ENCODE measurements at regions not wholly inside any gene's neighbourhood (a gene's known extent, or its start where the extent isn't known, plus 50 kb on each side); places are given as distances from the start of the nearest gene placed in this dataset.

DNA sequence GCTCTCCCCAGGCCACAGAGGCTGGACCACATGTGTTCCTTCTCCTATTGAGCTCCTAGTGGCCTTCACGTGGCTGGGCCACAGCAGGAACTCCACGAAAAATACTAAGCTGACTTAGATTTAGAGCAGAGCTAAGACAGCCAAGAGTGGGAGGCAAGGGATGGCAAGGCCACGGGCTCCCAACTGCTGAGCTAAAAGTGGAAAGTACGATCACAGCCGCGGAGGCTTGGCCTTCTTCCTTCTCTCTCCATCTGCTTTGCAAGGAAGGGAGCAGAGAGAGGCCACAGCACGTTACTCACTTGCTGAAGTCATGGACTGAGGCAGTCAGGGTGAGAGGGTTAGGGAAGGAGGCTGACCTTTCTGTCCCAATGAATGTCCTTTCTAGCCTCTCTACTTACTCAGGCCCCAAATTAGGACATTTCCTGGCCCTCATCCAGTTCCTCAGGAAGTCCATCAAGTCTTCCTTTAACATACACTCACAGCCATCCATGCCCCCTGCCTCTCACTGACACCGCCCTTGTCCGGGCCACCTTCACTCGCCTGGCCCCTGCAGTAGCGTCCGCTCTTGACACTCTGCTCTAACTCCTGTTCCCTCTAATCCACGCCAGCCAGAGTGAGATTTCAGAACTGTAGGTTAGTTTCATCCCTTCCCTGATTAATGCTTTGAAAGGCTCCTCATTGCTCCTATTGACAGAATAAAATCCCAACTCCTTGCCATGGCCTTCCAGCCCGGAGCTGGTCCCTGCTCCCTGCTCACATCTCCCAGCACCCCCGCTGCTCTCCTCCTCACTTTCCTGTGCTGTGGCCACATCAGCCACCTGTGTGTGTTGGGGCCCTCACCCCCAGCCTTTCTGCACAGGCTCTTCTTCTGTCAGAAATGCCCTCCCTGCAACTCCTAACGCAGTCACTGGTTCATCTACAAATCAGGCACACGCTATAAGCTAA, 204.2 kb downstream of the CYP26B1 start:
- H3K9me1 ChIP-seq (ENCODE audit: control insufficient read depth, insufficient read depth, low read length) = no peaks in the 10 kb centered on the region
- TF ChIP-seq ZBTB9 (CRISPR knock-in tag; IDR thresholded peaks at IDR 0.05) (peak; percentile 73; the same call in 1 of the 2 replicates), HSF4 (CRISPR knock-in tag; IDR thresholded peaks at IDR 0.05; ENCODE audit: borderline replicate concordance) (no peak)
- no peaks in the 10 kb centered on the region for H3K79me2 ChIP-seq (ENCODE audit: control insufficient read depth, insufficient read depth, low read length)
- FAIRE-seq (no peak), DNase-seq (ENCODE audit: extremely low read depth in 1 of 4, low spot score in 3 of 4) (no peak), ATAC-seq (no peak)
- BruUV-seq (replicated peaks) = no TSS peak
- no peak overlapping the region for H3K4me2 ChIP-seq (ENCODE audit: insufficient read depth, low read length)
- H2AFZ ChIP-seq (ENCODE audit: low read depth, low read length) = no peak overlapping the region
- H3K27me3 ChIP-seq (ENCODE audit: control insufficient read depth in 2 of 2, insufficient read depth in 2 of 2, low read length in 2 of 2) = peaks cover 9 to 39% of the 10 kb centered on the region in 2 experiments; a peak in 3 of 5 replicates
- no peaks in the 10 kb centered on the region for H3K36me3 ChIP-seq (ENCODE audit: control insufficient read depth, insufficient read depth, low read length)
- ChIA-PET CTCF (ENCODE audit: low intra/inter-chr PET ratio) (no interaction called here), POLR2A (interaction anchor here (0.6 kb wide), 1 partner anchor 9 kb away, joined by 3 read pairs; no protein-coding TSS in a partner anchor)
- H4K20me1 ChIP-seq (replicated peaks; ENCODE audit: control insufficient read depth, insufficient read depth, low read length) = no peaks in the 10 kb centered on the region
- 11% methylated on average over 13 of the region's 17 CpGs for WGBS (ENCODE audit: insufficient coverage, low coverage, missing lambda C conversion rate)
- no peak overlapping the region for H3K4me3 ChIP-seq
- no peaks in the 10 kb centered on the region for H3K9me3 ChIP-seq (replicated peaks; ENCODE audit: control insufficient read depth, insufficient read depth, low read depth, low read length)
- no peak overlapping the region for H3K27ac ChIP-seq (ENCODE audit: extremely low read depth, low read depth, low read length)
- no peak overlapping the region for H3K9ac ChIP-seq (ENCODE audit: insufficient read depth in 1 of 2, low read depth in 2 of 2, low read length in 2 of 2)
- intact Hi-C loops (cut with micrococcal nuclease) (no loop called here), in situ Hi-C loops (cut with MboI) (no loop called here)
- no peaks in the 10 kb centered on the region; a peak in 1 of 5 replicates for H3K4me1 ChIP-seq (replicated peaks in 1 of 2; ENCODE audit: control insufficient read depth in 2 of 2, insufficient read depth in 2 of 2, low read length in 2 of 2)

Data from K562 (cell line).